ENCODE measurements at regions not wholly inside any gene's neighbourhood (a gene's known extent, or its start where the extent isn't known, plus 50 kb on each side); places are given as distances from the start of the nearest gene placed in this dataset.

GRCh38 chr11:24082860-24083259, 414.0 kb upstream of the LUZP2 start:
- no peak overlapping the region for H3K9ac ChIP-seq (ENCODE audit: low read depth, low read length)
- H3K27me3 ChIP-seq (ENCODE audit: control insufficient read depth, insufficient read depth, low read length), result no peaks in the 10 kb centered on the region
- no peaks in the 10 kb centered on the region for H3K4me1 ChIP-seq (ENCODE audit: control insufficient read depth, insufficient read depth, low read length)
- no peaks in the 10 kb centered on the region for H3K9me3 ChIP-seq (ENCODE audit: control insufficient read depth, insufficient read depth, low read length)
- no peaks in the 10 kb centered on the region for H3K36me3 ChIP-seq (ENCODE audit: control insufficient read depth, insufficient read depth, low read length)
- no peak overlapping the region for H3K4me3 ChIP-seq (ENCODE audit: low read depth, low read length)
- H3K27ac ChIP-seq (ENCODE audit: low read depth, low read length), result no peak overlapping the region

- Histone ChIP-seq H3K27me3 (ENCODE audit: control insufficient read depth, insufficient read depth, low read length) (no peaks in the 10 kb centered on the region), H3K4me1 (ENCODE audit: control insufficient read depth, insufficient read depth, low read length) (no peaks in the 10 kb centered on the region), H3K9ac (ENCODE audit: low read depth, low read length) (no peak overlapping the region), H3K27ac (ENCODE audit: low read depth, low read length) (no peak overlapping the region), H3K36me3 (ENCODE audit: control insufficient read depth, insufficient read depth, low read length) (no peaks in the 10 kb centered on the region), H3K9me3 (ENCODE audit: control insufficient read depth, insufficient read depth, low read length) (no peaks in the 10 kb centered on the region), H3K4me3 (ENCODE audit: low read depth, low read length) (no peak overlapping the region)
These were observed 411.9 kb upstream of the LUZP2 start for GRCh38 chr11:24084956-24085355.

- Histone ChIP-seq H3K9me3 (ENCODE audit: control insufficient read depth, insufficient read depth, low read length) (no peaks in the 10 kb centered on the region), H3K27ac (ENCODE audit: low read depth, low read length) (no peak overlapping the region), H3K27me3 (ENCODE audit: control insufficient read depth, insufficient read depth, low read length) (no peaks in the 10 kb centered on the region), H3K36me3 (ENCODE audit: control insufficient read depth, insufficient read depth, low read length) (no peaks in the 10 kb centered on the region), H3K4me3 (ENCODE audit: low read depth, low read length) (no peak overlapping the region), H3K9ac (ENCODE audit: low read depth, low read length) (no peak overlapping the region), H3K4me1 (ENCODE audit: control insufficient read depth, insufficient read depth, low read length) (no peaks in the 10 kb centered on the region)
These were observed 409.9 kb upstream of the LUZP2 start for GRCh38 chr11:24086921-24087320.

GRCh38 chr11:24091594-24091993, 405.3 kb upstream of the LUZP2 start:
- Histone ChIP-seq H3K4me3 (ENCODE audit: low read depth, low read length) (no peak overlapping the region), H3K9me3 (ENCODE audit: control insufficient read depth, insufficient read depth, low read length) (no peaks in the 10 kb centered on the region), H3K27me3 (ENCODE audit: control insufficient read depth, insufficient read depth, low read length) (no peaks in the 10 kb centered on the region), H3K4me1 (ENCODE audit: control insufficient read depth, insufficient read depth, low read length) (no peaks in the 10 kb centered on the region), H3K27ac (ENCODE audit: low read depth, low read length) (no peak overlapping the region), H3K9ac (ENCODE audit: low read depth, low read length) (no peak overlapping the region), H3K36me3 (ENCODE audit: control insufficient read depth, insufficient read depth, low read length) (no peaks in the 10 kb centered on the region)

DNA sequence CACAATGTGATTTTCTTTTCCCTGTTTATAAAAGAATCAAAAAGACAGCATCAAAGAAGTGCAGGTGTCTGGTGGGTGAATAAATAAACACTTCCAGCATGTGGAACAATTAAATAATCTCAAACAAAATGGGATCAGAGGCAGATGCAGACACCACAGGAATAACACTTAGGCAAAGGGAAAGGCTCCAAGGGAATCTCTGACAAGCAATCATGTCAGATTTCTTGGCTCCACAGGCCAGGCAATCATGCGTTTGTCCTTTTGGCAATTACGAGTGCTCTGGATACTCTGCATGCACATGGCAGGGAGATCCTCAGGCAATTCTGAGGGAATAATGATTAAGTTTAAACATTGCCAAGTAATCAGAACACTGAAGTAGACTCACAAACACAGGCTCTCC, 403.5 kb upstream of the LUZP2 start:
- Histone ChIP-seq H3K9me3 (ENCODE audit: control insufficient read depth, insufficient read depth, low read length) (no peaks in the 10 kb centered on the region), H3K4me1 (ENCODE audit: control insufficient read depth, insufficient read depth, low read length) (no peaks in the 10 kb centered on the region), H3K36me3 (ENCODE audit: control insufficient read depth, insufficient read depth, low read length) (no peaks in the 10 kb centered on the region), H3K4me3 (ENCODE audit: low read depth, low read length) (no peak overlapping the region), H3K27ac (ENCODE audit: low read depth, low read length) (no peak overlapping the region), H3K27me3 (ENCODE audit: control insufficient read depth, insufficient read depth, low read length) (no peaks in the 10 kb centered on the region), H3K9ac (ENCODE audit: low read depth, low read length) (no peak overlapping the region)

GRCh38 chr11:24108609-24109008, 388.2 kb upstream of the LUZP2 start:
- Histone ChIP-seq H3K9ac (ENCODE audit: low read depth, low read length) (no peak overlapping the region), H3K4me1 (ENCODE audit: control insufficient read depth, insufficient read depth, low read length) (no peaks in the 10 kb centered on the region), H3K4me3 (ENCODE audit: low read depth, low read length) (no peak overlapping the region), H3K27ac (ENCODE audit: low read depth, low read length) (no peak overlapping the region), H3K9me3 (ENCODE audit: control insufficient read depth, insufficient read depth, low read length) (peaks cover 17% of the 10 kb centered on the region), H3K36me3 (ENCODE audit: control insufficient read depth, insufficient read depth, low read length) (no peaks in the 10 kb centered on the region), H3K27me3 (ENCODE audit: control insufficient read depth, insufficient read depth, low read length) (no peaks in the 10 kb centered on the region)

- Histone ChIP-seq H3K4me3 (ENCODE audit: low read depth, low read length) (no peak overlapping the region), H3K4me1 (ENCODE audit: control insufficient read depth, insufficient read depth, low read length) (no peaks in the 10 kb centered on the region), H3K27me3 (ENCODE audit: control insufficient read depth, insufficient read depth, low read length) (no peaks in the 10 kb centered on the region), H3K27ac (ENCODE audit: low read depth, low read length) (no peak overlapping the region), H3K36me3 (ENCODE audit: control insufficient read depth, insufficient read depth, low read length) (no peaks in the 10 kb centered on the region), H3K9ac (ENCODE audit: low read depth, low read length) (no peak overlapping the region), H3K9me3 (ENCODE audit: control insufficient read depth, insufficient read depth, low read length) (no peaks in the 10 kb centered on the region)
These were observed 374.6 kb upstream of the LUZP2 start for GRCh38 chr11:24122291-24122690.

DNA sequence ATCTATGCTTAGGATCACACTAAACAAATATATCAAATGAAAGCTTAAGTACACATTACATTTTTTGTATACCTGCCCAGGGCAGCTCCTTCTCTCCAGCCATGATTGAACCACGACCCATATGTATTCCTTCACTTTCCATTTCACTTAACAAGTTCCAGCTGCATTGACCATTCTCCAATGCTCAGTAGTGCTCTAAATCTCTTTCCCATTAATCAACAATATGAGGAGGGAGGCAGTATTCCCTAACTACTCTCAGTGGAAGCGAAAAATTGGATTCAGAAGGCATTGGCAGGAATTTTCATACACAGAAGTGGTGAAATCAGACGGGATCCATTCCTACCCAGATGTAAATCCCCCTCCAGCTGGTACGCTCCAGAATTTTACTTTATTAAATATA, 372.0 kb upstream of the LUZP2 start:
- Histone ChIP-seq H3K36me3 (ENCODE audit: control insufficient read depth, insufficient read depth, low read length) (no peaks in the 10 kb centered on the region), H3K9ac (ENCODE audit: low read depth, low read length) (no peak overlapping the region), H3K9me3 (ENCODE audit: control insufficient read depth, insufficient read depth, low read length) (no peaks in the 10 kb centered on the region), H3K27me3 (ENCODE audit: control insufficient read depth, insufficient read depth, low read length) (no peaks in the 10 kb centered on the region), H3K4me3 (ENCODE audit: low read depth, low read length) (no peak overlapping the region), H3K27ac (ENCODE audit: low read depth, low read length) (no peak overlapping the region), H3K4me1 (ENCODE audit: control insufficient read depth, insufficient read depth, low read length) (no peaks in the 10 kb centered on the region)

- Histone ChIP-seq H3K27me3 (ENCODE audit: control insufficient read depth, insufficient read depth, low read length) (no peaks in the 10 kb centered on the region), H3K9ac (ENCODE audit: low read depth, low read length) (no peak overlapping the region), H3K9me3 (ENCODE audit: control insufficient read depth, insufficient read depth, low read length) (no peaks in the 10 kb centered on the region), H3K4me1 (ENCODE audit: control insufficient read depth, insufficient read depth, low read length) (no peaks in the 10 kb centered on the region), H3K36me3 (ENCODE audit: control insufficient read depth, insufficient read depth, low read length) (no peaks in the 10 kb centered on the region), H3K4me3 (ENCODE audit: low read depth, low read length) (no peak overlapping the region), H3K27ac (ENCODE audit: low read depth, low read length) (no peak overlapping the region)
These were observed 365.2 kb upstream of the LUZP2 start for GRCh38 chr11:24131698-24132097.

DNA sequence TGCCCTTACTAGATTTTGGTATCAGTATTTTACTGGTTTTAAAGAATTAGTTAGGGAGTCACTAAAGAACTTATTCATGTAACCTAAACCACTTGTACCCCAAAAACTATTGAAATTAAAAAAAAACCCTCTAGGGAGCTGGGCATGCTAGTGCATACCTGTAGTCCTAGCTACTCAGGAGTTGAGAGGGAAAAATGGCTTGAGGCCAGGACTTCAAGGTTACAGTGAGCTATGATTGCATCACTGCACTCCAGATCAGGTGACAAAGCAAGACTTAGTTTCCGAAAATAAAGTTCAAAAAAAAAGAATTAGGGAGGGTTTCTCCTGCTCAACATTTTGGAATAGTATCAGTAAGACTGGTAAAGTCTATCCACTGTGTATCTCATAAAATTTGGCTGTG, 364.4 kb upstream of the LUZP2 start:
- H3K4me3 ChIP-seq (ENCODE audit: low read depth, low read length), result no peak overlapping the region
- H3K4me1 ChIP-seq (ENCODE audit: control insufficient read depth, insufficient read depth, low read length), result no peaks in the 10 kb centered on the region
- no peak overlapping the region for H3K9ac ChIP-seq (ENCODE audit: low read depth, low read length)
- H3K9me3 ChIP-seq (ENCODE audit: control insufficient read depth, insufficient read depth, low read length), result no peaks in the 10 kb centered on the region
- no peaks in the 10 kb centered on the region for H3K36me3 ChIP-seq (ENCODE audit: control insufficient read depth, insufficient read depth, low read length)
- no peak overlapping the region for H3K27ac ChIP-seq (ENCODE audit: low read depth, low read length)
- no peaks in the 10 kb centered on the region for H3K27me3 ChIP-seq (ENCODE audit: control insufficient read depth, insufficient read depth, low read length)

GRCh38 chr11:24134879-24135589, 361.8 kb upstream of the LUZP2 start:
- Histone ChIP-seq H3K27ac (ENCODE audit: low read depth, low read length) (no peak overlapping the region), H3K36me3 (ENCODE audit: control insufficient read depth, insufficient read depth, low read length) (no peaks in the 10 kb centered on the region), H3K4me1 (ENCODE audit: control insufficient read depth, insufficient read depth, low read length) (no peaks in the 10 kb centered on the region), H3K27me3 (ENCODE audit: control insufficient read depth, insufficient read depth, low read length) (no peaks in the 10 kb centered on the region), H3K9ac (ENCODE audit: low read depth, low read length) (no peak overlapping the region), H3K4me3 (ENCODE audit: low read depth, low read length) (no peak overlapping the region), H3K9me3 (ENCODE audit: control insufficient read depth, insufficient read depth, low read length) (no peaks in the 10 kb centered on the region)

Measured in HUES48 (cell line).